K562 (cell line): ENCODE measurements at regions not wholly inside any gene's neighbourhood (a gene's known extent, or its start where the extent isn't known, plus 50 kb on each side); places are given as distances from the start of the nearest gene placed in this dataset.

Experiments
- ATAC-seq: fragments of 200-7000 bp; cut with Tn5 transposase; 3 replicates; pipeline ENCODE4 v1.9.1; 2020; ENCODE audit warnings: moderate library complexity
- BruUV-seq: library from RNA; stranded (reverse); fragments of 400-500 nt; replicated peaks from 2 replicates; lab custom pipeline; 2021; lab: Mats Ljungman, UMichigan
- CTCF ChIA-PET: fragments of 300-600 bp; formaldehyde crosslinking; extraction: SDS; loops from one replicate; lab custom pipeline; 2021; ENCODE audit warnings: low intra/inter-chr PET ratio; lab: Yijun Ruan, JAX
- POLR2A ChIA-PET: fragments of 300-600, 350-650 bp; sonication (Branson Sonifier 250); formaldehyde crosslinking; extraction: SDS; loops from one replicate; lab custom pipeline; 2021; ENCODE audit warnings: antibody characterized with exemption, inconsistent platforms; lab: Yijun Ruan, JAX
- DNase-seq, 4 experiments: peaks; one replicate each; pipeline versions ENCODE4 v3.0.0 to v3.0.0-alpha.2; 2011 to 2018; ENCODE audit warnings: low spot score in 3 of 4, mixed read lengths in 3 of 4; ENCODE audit errors: extremely low read depth in 1 of 4
- FAIRE-seq: peaks from 2 replicates; lab custom pipeline; 2011; peaks lifted over from hg19 to GRCh38; lab: Jason Lieb, UNC
- H2AFZ ChIP-seq: 2 replicates; pipeline ENCODE4 v1.6.0; 2011; ENCODE audit warnings: low read depth, low read length, control low read depth, inconsistent platforms
- H3K27ac ChIP-seq: fragments of 200-600 bp; 3 replicates; pipeline ENCODE4 v1.8.0; 2011; ENCODE audit warnings: low read depth, mild to moderate bottlenecking, control low read depth, inconsistent platforms, low read length, moderate library complexity, mixed read lengths; ENCODE audit errors: extremely low read depth
- H3K27me3 ChIP-seq, 2 experiments: fragments of 300-600 bp in 1 of 2; 2 replicates in 1 of 2; 3 replicates in 1 of 2; pipeline versions ENCODE4 v1.6.0 to v1.8.0; 2011; ENCODE audit warnings: inconsistent platforms in 2 of 2, low read length in 2 of 2, mild to moderate bottlenecking in 1 of 2, mixed read lengths in 1 of 2, moderate library complexity in 1 of 2; ENCODE audit not compliant: control insufficient read depth in 2 of 2, insufficient read depth in 2 of 2
- H3K36me3 ChIP-seq: fragments of 300-600 bp; 3 replicates; pipeline ENCODE4 v1.8.0; 2011; ENCODE audit warnings: mild to moderate bottlenecking, low read length, inconsistent platforms; ENCODE audit not compliant: control insufficient read depth, insufficient read depth
- H3K4me1 ChIP-seq, 2 experiments: fragments of 200-600 bp in 1 of 2; replicated peaks in 1 of 2; 2 replicates in 1 of 2; 3 replicates in 1 of 2; pipeline versions ENCODE4 v1.5.1 to v1.8.0; 2011; ENCODE audit warnings: inconsistent platforms in 2 of 2, low read length in 2 of 2, mild to moderate bottlenecking in 1 of 2, mixed read lengths in 1 of 2, moderate library complexity in 1 of 2; ENCODE audit not compliant: control insufficient read depth in 2 of 2, insufficient read depth in 2 of 2
- H3K4me2 ChIP-seq: 2 replicates; pipeline ENCODE4 v1.6.1; 2011; ENCODE audit warnings: low read length, control low read depth, inconsistent platforms, mixed read lengths; ENCODE audit not compliant: insufficient read depth
- H3K4me3 ChIP-seq: fragments of 200-600 bp; sonication (generic), shearing (Covaris generic); 2 replicates; pipeline ENCODE4 v1.5.1; 2016; ENCODE audit warnings: control low read depth, inconsistent platforms
- H3K79me2 ChIP-seq: fragments of 200-600 bp; 3 replicates; pipeline ENCODE4 v1.8.0; 2011; ENCODE audit warnings: low read length, inconsistent platforms; ENCODE audit not compliant: control insufficient read depth, insufficient read depth
- H3K9ac ChIP-seq, 2 experiments: 2 replicates each; pipeline versions ENCODE4 v1.6.0 to v1.6.1; 2011; ENCODE audit warnings: low read depth in 2 of 2, low read length in 2 of 2, control low read depth in 1 of 2, inconsistent platforms in 1 of 2, mild to moderate bottlenecking in 1 of 2, mixed read lengths in 1 of 2; ENCODE audit not compliant: insufficient read depth in 1 of 2
- H3K9me1 ChIP-seq: one replicate; pipeline ENCODE4 v1.6.0; 2011; ENCODE audit warnings: inconsistent platforms, mild to moderate bottlenecking, low read length, moderate library complexity; ENCODE audit not compliant: control insufficient read depth, insufficient read depth
- H3K9me3 ChIP-seq: replicated peaks from 2 replicates; pipeline ENCODE4 v1.5.1; 2011; ENCODE audit warnings: low read depth, low read length, inconsistent platforms; ENCODE audit not compliant: control insufficient read depth, insufficient read depth
- H4K20me1 ChIP-seq: replicated peaks from 2 replicates; pipeline ENCODE4 v1.6.1; 2011; ENCODE audit warnings: low read length, inconsistent platforms, mixed read lengths; ENCODE audit not compliant: control insufficient read depth, insufficient read depth
- CEBPG ChIP-seq, 3 experiments: fragments of 200-800 bp in 1 of 3; sonication (Bioruptor generic) in 1 of 3; sonication (generic) in 1 of 3; formaldehyde crosslinking in 1 of 3; IDR thresholded peaks in 2 of 3; conservative IDR thresholded peaks in 1 of 3; 2 replicates each; pipeline versions ENCODE4 v1.6.1 to v1.8.0; 2016 to 2022; ENCODE audit warnings: missing compliant biosample characterization in 2 of 3, missing genetic modification characterization in 2 of 3, mild to moderate bottlenecking in 1 of 3, missing genetic modification reagents in 1 of 3
- CHD2 ChIP-seq: IDR thresholded peaks from 2 replicates; pipeline ENCODE4 v1.6.1; 2011; ENCODE audit warnings: low read depth, low read length
- DNMT1 ChIP-seq: fragments of 450-650 bp; IDR thresholded peaks from 2 replicates; pipeline ENCODE4 v1.6.1; 2016; ENCODE audit warnings: antibody characterized with exemption, mild to moderate bottlenecking
- E2F6 ChIP-seq, 2 experiments: IDR thresholded peaks; 2 replicates each; pipeline ENCODE4 v1.6.1; 2011; ENCODE audit warnings: borderline replicate concordance in 1 of 2, control low read depth in 1 of 2, low read depth in 1 of 2, low read length in 1 of 2, mild to moderate bottlenecking in 1 of 2, mixed read lengths in 1 of 2, moderate library complexity in 1 of 2; ENCODE audit not compliant: insufficient read depth in 1 of 2, insufficient read length in 1 of 2, poor library complexity in 1 of 2, severe bottlenecking in 1 of 2; ENCODE audit errors: extremely low read depth in 1 of 2
- IRF9 ChIP-seq: fragments of 450-650 bp; IDR thresholded peaks from 2 replicates; pipeline ENCODE4 v1.6.1; 2016; ENCODE audit warnings: missing biosample characterization, missing genetic modification characterization
- KDM2B ChIP-seq: fragments of 250-450 bp; sonication (Bioruptor Pico); IDR thresholded peaks from 2 replicates; pipeline ENCODE4 v1.8.0; 2021; ENCODE audit warnings: mild to moderate bottlenecking, moderate library complexity
- LEF1 ChIP-seq: fragments of 450-650 bp; IDR thresholded peaks from 2 replicates; pipeline ENCODE4 v1.6.1; 2016; ENCODE audit warnings: mild to moderate bottlenecking
- NFIC ChIP-seq: fragments of 450-650 bp; IDR thresholded peaks from 2 replicates; pipeline ENCODE4 v1.6.1; 2017; ENCODE audit warnings: mild to moderate bottlenecking, inconsistent platforms
- NFRKB ChIP-seq: fragments of 450-650 bp; IDR thresholded peaks from 2 replicates; pipeline ENCODE4 v1.6.1; 2016; ENCODE audit warnings: low read depth
- TRIM28 ChIP-seq: fragments of 450-650 bp; IDR thresholded peaks from 2 replicates; pipeline ENCODE4 v1.6.1; 2017
- U2AF1 ChIP-seq: fragments of 200-400 bp; formaldehyde crosslinking; optimal IDR thresholded peaks from 2 replicates; pipeline ENCODE3; 2017; ENCODE audit warnings: mild to moderate bottlenecking, low read depth, low read length, moderate library complexity
- ZNF224 ChIP-seq: sonication (generic); formaldehyde crosslinking; IDR thresholded peaks from 2 replicates; pipeline ENCODE4 v1.8.0; 2022; ENCODE audit warnings: mild to moderate bottlenecking, missing genetic modification reagents
- WGBS: fragments of 100-300 bp; shearing (Covaris generic); methylation state at CpG from one replicate; pipeline ENCODE4 v1.1.6; 2016; ENCODE audit warnings: low coverage, mixed read lengths; ENCODE audit not compliant: insufficient coverage; ENCODE audit errors: missing lambda C conversion rate; 5-methylcytosine and 5-hydroxymethylcytosine counted together
- in situ Hi-C: fragments of 300-500 bp; cut with MboI; formaldehyde crosslinking; loops from 4 replicates; pipeline ENCODE4 v1.15.0; 2018; ENCODE audit warnings: inconsistent platforms, mixed read lengths
- intact Hi-C: fragments of 100-400 bp; cut with micrococcal nuclease; formaldehyde crosslinking; loops from 2 replicates; pipeline ENCODE4 v1.14.2; 2022

GRCh38 chr3:8424281-8424680 is 77.3 kb upstream of the LMCD1 start:
- TF ChIP-seq IRF9 (no peak), CHD2 (no peak), LEF1 (no peak), E2F6 (IDR thresholded peaks at IDR 0.05; ENCODE audit: borderline replicate concordance in 1 of 2, extremely low read depth in 1 of 2, insufficient read depth in 1 of 2, insufficient read length in 1 of 2, low read depth in 1 of 2, low read length in 1 of 2, poor library complexity in 1 of 2, severe bottlenecking in 1 of 2) (no peak), TRIM28 (no peak), NFRKB (no peak), KDM2B (CRISPR knock-in tag) (no peak), ZNF224 (no peak), CEBPG (CRISPR knock-in tag; IDR thresholded peaks at IDR 0.05) (no peak), CEBPG (tag; conservative IDR thresholded peaks at IDR 0.05 in 1 of 2, IDR thresholded peaks at IDR 0.05 in 1 of 2) (no peak), U2AF1 (no peak), DNMT1 (no peak), NFIC (no peak)
- TF ChIP-seq, all 486 proteins: peak for 0
- ChIA-PET POLR2A (interaction anchor here (1.1 kb wide), 1 partner anchor 8 kb away, joined by 4 read pairs; no protein-coding TSS in a partner anchor), CTCF (no interaction called here)
- FAIRE-seq (no peak), ATAC-seq (no peak), DNase-seq (no peak)
- H3K79me2 ChIP-seq = no peaks in the 10 kb centered on the region
- H2AFZ ChIP-seq = no peak overlapping the region
- in situ Hi-C loops (no loop called here), intact Hi-C loops (no loop called here)
- H3K9me3 ChIP-seq = no peaks in the 10 kb centered on the region
- no peaks in the 10 kb centered on the region for H4K20me1 ChIP-seq
- H3K9me1 ChIP-seq = no peaks in the 10 kb centered on the region
- no peaks in the 10 kb centered on the region for H3K27me3 ChIP-seq
- no peaks in the 10 kb centered on the region for H3K4me1 ChIP-seq
- no TSS peak for BruUV-seq
- no peaks in the 10 kb centered on the region for H3K36me3 ChIP-seq
- 0% methylated on average over 3 of the region's 3 CpGs for WGBS
- H3K4me2 ChIP-seq = no peak overlapping the region
- no peak overlapping the region for H3K27ac ChIP-seq
- no peak overlapping the region for H3K4me3 ChIP-seq
- H3K9ac ChIP-seq = no peak overlapping the region
